GM21526 (cell line): ENCODE measurements at regions not wholly inside any gene's neighbourhood (a gene's known extent, or its start where the extent isn't known, plus 50 kb on each side); places are given as distances from the start of the nearest gene placed in this dataset.

Experiments used
- ATAC-seq: cut with Tn5 transposase; IDR thresholded peaks from one replicate; pipeline ENCODE4 v1.9.1; 2021; ENCODE audit warnings: moderate library complexity; ENCODE audit not compliant: unreplicated experiment, low FRiP score

- ATAC-seq = no peak
Observed at GRCh38 chr11:116488836-116489389, 283.9 kb downstream of the BUD13 start.

DNA sequence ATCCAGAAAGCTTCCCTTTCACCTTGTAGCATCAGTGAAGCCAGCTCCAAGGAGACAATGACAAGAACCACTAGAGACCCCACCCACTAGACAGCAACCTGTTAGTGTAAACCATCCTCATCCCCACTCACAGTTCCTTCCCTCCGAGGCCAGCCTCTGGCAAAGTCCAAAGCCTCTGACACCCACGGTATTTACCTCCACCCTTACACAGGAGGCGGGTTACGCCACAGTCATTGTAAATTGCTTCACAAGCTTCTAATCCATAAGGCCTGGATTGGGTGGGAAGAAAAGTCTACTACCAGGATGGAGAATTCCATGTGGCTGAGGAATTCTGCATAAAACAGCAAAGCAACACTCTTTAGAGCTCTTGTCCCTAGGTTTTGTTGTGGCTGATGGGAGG lies 287.4 kb downstream of the BUD13 start:
- ATAC-seq = no peak

GRCh38 chr11:116482716-116483115 lies 290.1 kb downstream of the BUD13 start:
- ATAC-seq = no peak

- no peak for ATAC-seq
Observed at GRCh38 chr11:116481126-116481675, 291.6 kb downstream of the BUD13 start.

- ATAC-seq = no peak
Observed at GRCh38 chr11:116478669-116479668, 293.8 kb downstream of the BUD13 start.

DNA sequence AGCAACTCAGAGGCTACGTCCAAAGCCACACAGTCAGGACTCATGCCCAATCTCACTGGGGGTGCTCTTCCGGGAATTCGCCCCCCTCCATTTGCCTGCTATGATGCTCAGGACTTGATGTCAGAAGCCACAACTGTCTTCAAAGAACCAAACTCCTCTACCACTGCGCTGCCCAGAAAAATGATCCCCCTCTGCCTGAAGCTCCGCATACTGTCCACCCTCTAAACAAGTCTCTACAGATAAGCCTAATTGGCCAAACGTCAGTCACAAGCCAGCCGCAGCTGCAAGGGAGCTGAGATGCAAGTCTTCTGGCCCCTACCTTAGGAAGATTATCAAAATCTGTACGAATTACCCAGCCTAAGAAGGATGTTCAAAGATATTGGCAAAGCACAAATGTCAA lies 294.6 kb downstream of the BUD13 start:
- ATAC-seq = no peak

DNA sequence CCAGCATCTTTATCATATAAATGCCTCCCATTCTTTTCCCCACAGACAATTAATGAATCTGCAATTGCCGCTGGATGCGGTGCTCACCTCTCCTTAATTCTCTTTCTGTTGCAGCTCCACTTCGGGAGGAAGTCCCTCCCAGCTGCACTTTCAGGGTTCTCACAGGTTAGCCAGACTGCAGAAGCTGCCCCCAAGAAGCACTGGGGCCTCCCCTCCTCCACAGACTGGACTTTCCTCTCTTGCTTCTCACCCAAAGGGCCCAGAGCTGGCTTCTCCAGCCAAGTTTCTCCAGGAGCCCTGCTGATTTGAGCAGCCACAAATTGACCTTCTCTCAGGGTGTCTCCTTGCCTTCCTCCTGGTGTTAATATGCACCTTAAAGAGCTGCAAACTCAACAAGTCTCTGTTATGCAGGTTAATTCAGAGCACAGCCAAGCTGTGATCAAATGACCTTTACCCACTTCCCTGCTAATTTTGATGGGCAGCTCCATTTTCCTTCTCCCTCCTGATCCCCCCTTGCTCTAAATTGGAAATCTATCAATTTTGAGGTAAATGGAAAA lies 298.9 kb downstream of the BUD13 start:
- ATAC-seq = no peak

- ATAC-seq = no peak
Observed at GRCh38 chr11:116473206-116473769, 299.5 kb downstream of the BUD13 start.

DNA sequence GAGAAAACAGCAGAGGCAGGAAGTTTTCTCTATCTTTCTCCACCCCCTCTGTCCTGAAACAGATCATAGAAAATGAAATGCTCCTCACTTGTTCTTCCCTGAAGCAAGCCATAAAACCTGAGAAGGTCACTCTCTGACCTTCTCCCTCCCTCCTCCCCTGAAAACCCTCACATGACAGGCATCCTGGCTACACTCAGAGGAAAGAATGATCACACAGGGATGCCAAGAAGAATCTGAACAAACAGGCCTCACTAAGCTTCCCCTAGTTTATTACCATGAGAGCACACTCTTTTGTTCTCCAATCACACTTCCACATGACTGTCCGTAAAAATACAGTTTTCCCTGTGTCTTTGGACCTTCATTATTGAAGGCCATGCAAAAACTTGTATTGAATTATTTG lies 300.1 kb downstream of the BUD13 start:
- no peak for ATAC-seq

DNA sequence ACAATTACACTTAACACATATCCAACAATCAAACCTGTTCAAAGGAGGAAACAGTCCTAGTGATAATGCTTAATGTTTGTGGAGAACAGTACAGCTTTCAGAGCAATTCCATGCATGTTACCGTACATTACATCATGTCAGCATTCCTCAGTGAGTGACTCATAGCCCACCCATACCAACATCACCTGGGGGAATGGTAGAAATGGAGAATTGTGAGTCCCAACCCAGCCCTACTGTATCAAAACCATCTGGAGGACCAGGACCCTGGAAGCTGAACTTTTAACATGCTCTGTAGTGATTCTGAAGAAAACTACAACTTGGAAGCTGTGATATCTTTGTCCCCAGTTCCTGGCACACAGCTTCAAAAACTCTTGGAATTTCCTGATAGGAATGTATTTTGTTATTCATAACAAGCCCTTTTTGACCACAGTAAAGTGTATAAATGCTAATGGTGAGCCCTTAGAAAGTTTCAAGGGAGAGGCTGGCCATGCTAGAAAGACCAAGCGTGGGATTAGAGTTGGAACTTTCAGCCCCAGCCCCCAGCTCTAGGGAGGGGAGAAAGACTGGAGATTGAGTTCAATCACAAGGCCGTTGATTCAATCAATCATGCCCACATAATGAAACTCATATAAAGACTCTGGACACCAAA lies 301.1 kb downstream of the BUD13 start:
- no peak for ATAC-seq

DNA sequence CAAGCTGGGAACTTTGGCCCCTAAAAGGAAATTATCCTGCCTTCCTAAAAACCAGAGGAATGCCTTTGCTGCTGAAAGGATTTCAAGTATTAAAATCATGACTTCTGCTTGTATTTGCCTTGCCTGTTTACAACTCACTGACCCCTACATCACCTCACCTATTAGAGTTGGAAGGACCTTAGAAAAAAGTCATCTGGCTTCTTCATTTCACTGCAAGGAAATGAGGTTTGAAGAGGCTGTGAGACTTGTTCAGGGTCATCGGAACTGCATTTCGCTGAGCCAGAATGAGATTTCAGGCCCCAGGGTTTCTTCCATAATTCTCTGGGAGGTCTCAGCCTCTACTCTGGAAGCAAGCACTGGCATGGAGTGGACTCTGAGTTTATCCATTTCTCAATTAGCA lies 304.1 kb downstream of the BUD13 start:
- no peak for ATAC-seq

DNA sequence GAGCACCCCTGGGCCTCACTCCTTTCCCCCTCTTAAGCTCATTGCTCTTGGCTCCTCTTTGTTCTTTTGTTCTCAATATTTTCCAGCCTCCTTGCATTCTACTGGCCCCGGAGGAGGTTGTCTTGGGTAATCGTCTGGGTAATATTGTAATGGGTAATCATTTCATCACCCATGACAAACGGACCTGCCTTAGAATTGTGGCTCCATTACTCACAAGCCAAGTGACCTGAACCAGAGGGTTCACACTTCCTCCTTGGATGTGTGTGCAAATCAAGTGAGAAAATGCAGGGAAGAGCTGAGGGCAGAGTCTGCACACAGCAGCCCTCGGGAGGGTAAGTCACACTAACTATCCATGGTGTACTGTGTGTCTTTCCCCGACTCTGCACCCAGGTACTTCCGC lies 305.0 kb downstream of the BUD13 start:
- ATAC-seq = no peak

DNA sequence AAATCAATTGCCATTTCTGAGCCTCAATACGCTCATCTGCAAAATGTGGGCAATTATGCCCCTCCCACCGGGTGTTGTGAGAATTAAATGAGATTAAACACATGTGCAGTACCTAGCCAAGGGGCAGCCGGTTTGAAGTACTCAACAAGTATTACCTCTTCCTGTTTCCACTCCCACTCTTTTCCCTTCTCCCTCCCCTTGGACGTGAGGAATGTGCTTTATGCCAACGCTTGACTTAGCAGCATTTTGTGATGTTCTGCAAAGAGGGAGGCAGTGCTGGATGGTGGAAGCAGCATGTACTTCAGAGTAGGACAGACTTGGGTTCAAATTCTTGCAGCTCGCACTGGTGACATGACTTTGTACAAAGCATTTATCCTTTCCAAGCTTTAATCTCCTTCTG lies 306.0 kb downstream of the BUD13 start:
- no peak for ATAC-seq

DNA sequence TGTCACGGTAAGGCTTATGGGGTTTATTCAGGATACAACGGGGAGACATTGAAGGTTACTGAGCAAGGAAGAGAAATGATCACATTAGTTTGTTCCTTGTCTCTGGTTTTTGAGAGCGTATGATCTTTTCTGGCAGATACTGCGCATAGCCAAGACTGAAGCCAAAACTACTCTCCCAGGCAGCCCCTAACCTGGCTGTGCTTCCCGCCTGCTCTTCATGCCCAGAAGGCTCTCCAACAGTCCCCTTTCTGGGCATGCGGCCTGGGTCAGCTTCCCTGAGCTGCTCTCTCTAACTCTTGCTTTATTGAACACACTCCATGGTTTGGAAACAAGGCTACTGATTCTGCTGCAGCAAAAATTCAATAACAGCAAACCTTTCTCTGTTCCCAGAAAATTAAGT lies 306.6 kb downstream of the BUD13 start:
- ATAC-seq = no peak

- no peak for ATAC-seq
Observed at GRCh38 chr11:116465056-116465455, 307.7 kb downstream of the BUD13 start.

GRCh38 chr11:116461789-116462188 lies 311.0 kb downstream of the BUD13 start:
- ATAC-seq = no peak

DNA sequence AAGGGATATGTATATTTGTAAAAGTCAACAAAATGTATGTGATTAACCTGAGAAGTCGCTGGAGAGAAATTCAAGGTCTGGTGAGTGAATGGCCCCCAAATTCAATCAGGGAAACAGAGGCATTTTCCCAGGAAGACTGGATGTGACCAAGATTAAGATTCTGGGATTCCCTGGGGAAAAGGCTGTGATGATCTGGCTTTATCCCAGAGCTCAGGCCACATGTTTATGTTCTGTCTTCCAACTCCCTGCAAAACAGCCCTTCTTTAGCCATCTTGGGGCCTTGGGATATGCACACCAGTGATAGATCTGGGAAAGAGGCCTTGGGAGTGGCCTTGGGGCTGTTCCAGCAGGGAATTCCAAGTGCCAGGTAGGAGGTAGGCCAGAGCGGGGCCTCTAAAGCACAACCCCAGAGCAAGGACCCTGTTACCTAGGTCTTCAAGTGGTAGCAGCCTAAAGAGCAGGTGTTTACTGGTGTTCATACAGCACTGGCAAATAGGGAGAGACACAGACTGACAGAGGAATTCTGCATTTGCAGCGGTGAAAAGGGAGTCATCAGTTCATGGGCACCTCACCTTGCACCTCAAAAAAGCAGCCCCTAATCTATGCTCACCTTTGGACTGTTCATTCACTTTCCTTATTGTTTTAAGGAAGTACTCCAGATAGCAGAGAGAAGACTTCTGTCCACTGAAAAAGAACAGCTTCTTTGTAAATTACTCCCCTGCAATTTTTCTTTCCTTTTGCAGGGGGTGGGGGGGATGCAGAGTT lies 312.4 kb downstream of the BUD13 start:
- no peak for ATAC-seq

DNA sequence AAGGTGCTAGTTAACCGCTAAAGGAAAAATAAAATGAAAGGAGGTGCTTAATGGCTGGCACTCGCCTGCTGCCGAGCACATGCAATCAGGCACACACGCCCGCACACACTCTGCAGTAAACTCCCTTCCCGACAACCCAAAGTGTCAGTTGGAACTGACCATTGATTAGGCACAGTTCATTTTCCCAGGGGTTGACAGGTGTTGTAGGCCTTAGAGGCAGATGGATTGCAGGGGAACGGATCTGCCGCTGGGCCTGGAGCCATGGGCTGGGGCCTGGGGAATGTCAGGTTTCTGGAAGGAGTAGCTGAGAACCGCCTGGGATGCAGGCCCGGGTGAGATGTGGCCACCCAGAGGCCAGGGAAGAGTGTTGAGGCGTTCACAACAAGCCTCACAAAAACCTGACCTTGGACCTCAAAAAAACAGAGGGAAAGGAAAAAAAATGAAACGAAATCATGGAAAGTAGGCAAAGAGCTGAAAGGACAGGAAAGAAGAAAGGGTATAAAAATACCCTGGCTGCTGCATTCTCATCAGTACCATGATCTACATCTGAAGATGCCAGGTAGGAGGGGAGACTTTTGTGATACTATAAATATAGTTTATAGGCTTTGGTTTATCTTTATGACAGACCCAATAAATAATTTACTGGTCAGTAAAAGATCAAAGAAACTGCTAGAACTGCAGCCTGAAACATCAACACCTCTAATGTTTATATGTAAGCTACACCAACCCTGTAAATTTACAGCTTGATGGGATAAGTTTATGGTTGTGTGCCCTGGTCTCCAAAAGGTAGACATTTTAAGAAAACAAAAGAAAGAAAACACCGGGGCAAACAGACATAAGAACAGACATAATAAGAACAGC lies 313.4 kb downstream of the BUD13 start:
- no peak for ATAC-seq

DNA sequence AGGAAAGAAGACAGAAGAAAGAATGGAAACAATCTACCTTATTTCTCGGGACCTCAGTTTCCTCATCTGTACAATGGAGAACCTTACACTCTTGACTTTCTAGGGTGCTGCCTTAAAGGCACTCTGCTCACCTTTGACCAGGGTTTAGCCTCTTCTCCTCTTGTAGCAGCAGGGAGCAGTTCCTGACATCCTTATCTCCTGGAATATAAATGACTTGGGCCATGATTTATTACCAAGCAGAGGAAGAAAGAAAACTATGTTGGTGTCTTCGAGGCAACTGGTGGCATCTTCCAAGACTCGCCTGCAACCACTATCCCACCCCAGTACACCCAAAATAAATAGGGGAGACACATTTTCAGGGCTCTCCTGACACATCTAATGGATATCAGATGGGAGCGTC lies 314.2 kb downstream of the BUD13 start:
- no peak for ATAC-seq
